IPS-18c (cell line): ENCODE measurements at regions not wholly inside any gene's neighbourhood (a gene's known extent, or its start where the extent isn't known, plus 50 kb on each side); places are given as distances from the start of the nearest gene placed in this dataset.

Experiments
- H3K4me3 ChIP-seq: 2 replicates; pipeline ENCODE4 v1.7.0; 2013; ENCODE audit warnings: low read depth, mild to moderate bottlenecking, low read length, moderate library complexity; ENCODE audit not compliant: insufficient read depth
- H3K9me3 ChIP-seq: one replicate; pipeline ENCODE4 v1.6.1; 2013; ENCODE audit warnings: mild to moderate bottlenecking, low read length, moderate library complexity; ENCODE audit not compliant: control insufficient read depth, insufficient read depth

GRCh38 chr2:195606179-195606578 lies 50.8 kb upstream of the SLC39A10 start:
- no peak overlapping the region for H3K4me3 ChIP-seq
- no peaks in the 10 kb centered on the region for H3K9me3 ChIP-seq

GRCh38 chr2:195604706-195605105 lies 52.3 kb upstream of the SLC39A10 start:
- no peak overlapping the region for H3K4me3 ChIP-seq
- H3K9me3 ChIP-seq: no peaks in the 10 kb centered on the region

GRCh38 chr2:195603998-195604397 lies 53.0 kb upstream of the SLC39A10 start:
- Histone ChIP-seq H3K4me3 (no peak overlapping the region), H3K9me3 (no peaks in the 10 kb centered on the region)

- Histone ChIP-seq H3K4me3 (no peak overlapping the region), H3K9me3 (no peaks in the 10 kb centered on the region)
Measured at GRCh38 chr2:195603408-195603807, 53.6 kb upstream of the SLC39A10 start.

GRCh38 chr2:195602687-195603086 lies 54.3 kb upstream of the SLC39A10 start:
- no peaks in the 10 kb centered on the region for H3K9me3 ChIP-seq
- no peak overlapping the region for H3K4me3 ChIP-seq

- no peak overlapping the region for H3K4me3 ChIP-seq
- no peaks in the 10 kb centered on the region for H3K9me3 ChIP-seq
Measured at GRCh38 chr2:195601361-195601760, 55.7 kb upstream of the SLC39A10 start.

- no peak overlapping the region for H3K4me3 ChIP-seq
- H3K9me3 ChIP-seq: no peaks in the 10 kb centered on the region
Measured at GRCh38 chr2:195600778-195601177, 56.2 kb upstream of the SLC39A10 start.

GRCh38 chr2:195596840-195597239 lies 60.2 kb upstream of the SLC39A10 start:
- H3K4me3 ChIP-seq: no peak overlapping the region
- H3K9me3 ChIP-seq: no peaks in the 10 kb centered on the region

- Histone ChIP-seq H3K4me3 (no peak overlapping the region), H3K9me3 (no peaks in the 10 kb centered on the region)
Measured at GRCh38 chr2:195595825-195596224, 61.2 kb upstream of the SLC39A10 start.

GRCh38 chr2:195594919-195595694 lies 61.9 kb upstream of the SLC39A10 start:
- H3K4me3 ChIP-seq: no peak overlapping the region
- H3K9me3 ChIP-seq: no peaks in the 10 kb centered on the region

- Histone ChIP-seq H3K9me3 (no peaks in the 10 kb centered on the region), H3K4me3 (no peak overlapping the region)
Measured at GRCh38 chr2:195594248-195594647, 62.8 kb upstream of the SLC39A10 start.

GRCh38 chr2:195592105-195592504 lies 64.9 kb upstream of the SLC39A10 start:
- H3K4me3 ChIP-seq: no peak overlapping the region
- H3K9me3 ChIP-seq: no peaks in the 10 kb centered on the region

GRCh38 chr2:195590861-195591205 lies 66.2 kb upstream of the SLC39A10 start:
- no peak overlapping the region for H3K4me3 ChIP-seq
- H3K9me3 ChIP-seq: no peaks in the 10 kb centered on the region

- no peaks in the 10 kb centered on the region for H3K9me3 ChIP-seq
- H3K4me3 ChIP-seq: no peak overlapping the region
Measured at GRCh38 chr2:195590199-195590860, 66.7 kb upstream of the SLC39A10 start.

- Histone ChIP-seq H3K4me3 (no peak overlapping the region), H3K9me3 (no peaks in the 10 kb centered on the region)
Measured at GRCh38 chr2:195587966-195588365, 69.1 kb upstream of the SLC39A10 start.

- Histone ChIP-seq H3K4me3 (peak overlapping the region; percentile 45), H3K9me3 (no peaks in the 10 kb centered on the region)
Measured at GRCh38 chr2:195586062-195586714, 70.8 kb upstream of the SLC39A10 start.

- no peak overlapping the region for H3K4me3 ChIP-seq
- no peaks in the 10 kb centered on the region for H3K9me3 ChIP-seq
Measured at GRCh38 chr2:195582188-195582587, 74.8 kb upstream of the SLC39A10 start.
